ENCODE measurements at regions not wholly inside any gene's neighbourhood (a gene's known extent, or its start where the extent isn't known, plus 50 kb on each side); places are given as distances from the start of the nearest gene placed in this dataset.
"Not testable (repeated sequence)": the region's sequence is repeated elsewhere in the genome, so short reads cannot be mapped to it uniquely, and the experiment has no call there.

- DNase-seq = no peak
Observed at GRCh38 chr11:15824060-15824459, 532.3 kb downstream of the SOX6 start.

GRCh38 chr11:15825976-15826650 lies 530.2 kb downstream of the SOX6 start:
- no peak for DNase-seq

- peak; percentile 5 for DNase-seq
Observed at GRCh38 chr11:15826826-15827225, 529.5 kb downstream of the SOX6 start.

GRCh38 chr11:15828215-15828853 lies 528.0 kb downstream of the SOX6 start:
- DNase-seq = no peak

DNA sequence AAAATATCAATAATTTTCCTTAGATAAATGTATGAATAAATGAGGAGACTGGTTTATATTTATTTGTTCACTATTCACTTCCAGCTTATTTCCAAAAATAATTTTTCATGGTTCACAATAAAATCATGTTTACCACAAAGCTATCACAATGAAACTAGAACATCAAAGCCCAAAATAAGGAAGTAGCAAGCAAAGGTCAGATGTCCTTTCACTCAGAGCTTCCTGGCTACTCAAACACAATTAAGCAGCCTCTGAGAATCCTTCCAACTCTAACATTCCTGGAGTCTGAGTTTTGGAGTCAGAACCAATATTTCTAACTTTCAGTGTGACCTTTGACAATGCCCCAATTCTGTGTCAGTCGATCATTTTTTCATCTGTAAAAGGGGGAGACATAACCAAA lies 527.0 kb downstream of the SOX6 start:
- no peak for DNase-seq

DNA sequence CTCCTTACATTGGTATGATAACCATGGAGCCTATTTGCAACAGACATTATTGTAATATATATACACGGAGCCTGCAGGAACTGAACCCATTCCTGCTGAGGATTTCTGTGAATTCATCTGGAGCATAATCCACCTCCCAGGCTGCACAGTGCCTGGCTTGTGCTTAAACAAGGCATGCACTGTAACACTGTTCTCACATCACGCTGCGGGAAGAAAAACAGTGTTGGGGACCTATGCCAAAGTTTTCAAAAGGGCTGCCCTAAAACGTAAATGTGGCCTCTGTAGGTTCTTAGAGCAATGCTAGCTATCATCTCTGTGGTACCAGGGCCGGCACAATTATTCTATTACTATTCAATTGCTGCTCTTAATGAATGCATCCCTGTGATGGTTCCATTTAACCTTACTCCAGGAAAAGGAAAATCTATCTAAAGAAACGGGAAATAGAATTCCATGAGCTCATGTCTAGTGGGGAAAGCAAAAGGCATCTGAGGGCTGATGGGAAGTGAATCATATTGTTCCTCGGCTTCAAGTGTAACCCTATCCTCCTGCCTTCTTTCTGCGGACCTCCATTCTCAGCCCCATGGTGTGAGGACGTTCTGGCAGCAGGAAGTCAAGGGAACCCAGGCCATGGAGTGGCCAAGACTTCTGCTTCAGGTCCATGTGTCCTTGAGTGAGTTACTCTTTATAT lies 525.5 kb downstream of the SOX6 start:
- DNase-seq = no peak

DNA sequence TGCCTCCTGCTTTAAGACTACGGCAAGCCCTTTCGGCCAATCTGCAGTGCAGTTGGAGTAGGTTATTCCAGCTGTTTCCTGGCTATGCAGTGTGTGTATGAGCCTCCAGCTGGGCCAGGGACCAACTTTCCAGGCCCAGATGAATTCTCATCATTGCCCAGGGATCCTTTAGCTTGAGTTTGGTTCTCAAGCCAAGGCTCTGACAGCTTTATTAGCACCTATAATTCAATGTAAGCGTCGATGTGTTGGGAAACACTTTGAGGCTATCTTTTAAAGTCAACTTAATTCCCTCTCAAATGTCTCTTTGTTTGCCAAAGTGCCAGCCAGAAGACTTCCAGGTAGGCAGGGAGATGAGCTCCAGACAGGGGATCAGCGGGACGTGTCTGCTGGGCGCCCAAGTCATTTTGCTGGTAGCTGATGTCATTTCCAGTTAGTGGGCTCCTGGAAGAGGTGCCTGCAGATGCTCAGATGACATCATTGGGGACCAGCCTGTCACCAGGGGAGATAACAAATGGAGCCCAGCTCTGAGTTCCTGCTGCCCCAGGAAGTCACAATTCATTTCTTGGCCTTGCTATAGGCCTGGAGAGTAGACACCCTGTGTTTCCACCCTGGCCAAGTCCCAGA lies 520.4 kb downstream of the SOX6 start:
- no peak for DNase-seq

DNA sequence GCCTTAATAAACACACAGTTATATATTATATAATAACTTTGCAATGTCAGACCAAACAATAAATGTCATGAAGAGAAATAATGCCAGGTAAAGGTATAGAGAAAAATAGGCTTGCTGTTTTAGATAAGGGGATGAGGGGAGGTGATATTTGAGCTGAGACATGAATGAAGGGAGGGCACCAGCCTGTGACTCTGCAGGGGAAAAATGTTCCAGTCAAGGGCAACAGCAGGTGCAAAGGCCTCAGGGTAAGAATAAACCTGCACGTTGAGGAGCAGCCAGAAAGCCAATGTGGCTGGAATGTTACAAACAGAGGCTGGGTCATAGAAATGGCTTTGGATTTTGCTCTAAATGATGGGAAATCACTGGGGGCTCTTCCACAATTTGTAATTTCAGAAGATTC lies 519.6 kb downstream of the SOX6 start:
- DNase-seq = no peak

GRCh38 chr11:15837901-15838489 lies 518.4 kb downstream of the SOX6 start:
- DNase-seq = no peak

GRCh38 chr11:15839061-15839460 lies 517.3 kb downstream of the SOX6 start:
- DNase-seq = no peak

GRCh38 chr11:15840966-15841365 lies 515.4 kb downstream of the SOX6 start:
- DNase-seq = no peak

GRCh38 chr11:15841931-15842740 lies 514.2 kb downstream of the SOX6 start:
- no peak for DNase-seq

- peak; percentile 12 for DNase-seq
Observed at GRCh38 chr11:15843309-15843872, 513.0 kb downstream of the SOX6 start.

- no peak for DNase-seq
Observed at GRCh38 chr11:15845261-15845660, 511.1 kb downstream of the SOX6 start.

GRCh38 chr11:15848631-15849168 lies 507.6 kb downstream of the SOX6 start:
- DNase-seq = no peak

GRCh38 chr11:15849257-15849656 lies 507.1 kb downstream of the SOX6 start:
- DNase-seq = no peak

- DNase-seq = not testable (repeated sequence)
Observed at GRCh38 chr11:15850335-15850734, 506.0 kb downstream of the SOX6 start.

- no peak for DNase-seq
Observed at GRCh38 chr11:15851051-15851498, 505.3 kb downstream of the SOX6 start.

- DNase-seq = no peak
Observed at GRCh38 chr11:15852179-15852578, 504.2 kb downstream of the SOX6 start.

DNA sequence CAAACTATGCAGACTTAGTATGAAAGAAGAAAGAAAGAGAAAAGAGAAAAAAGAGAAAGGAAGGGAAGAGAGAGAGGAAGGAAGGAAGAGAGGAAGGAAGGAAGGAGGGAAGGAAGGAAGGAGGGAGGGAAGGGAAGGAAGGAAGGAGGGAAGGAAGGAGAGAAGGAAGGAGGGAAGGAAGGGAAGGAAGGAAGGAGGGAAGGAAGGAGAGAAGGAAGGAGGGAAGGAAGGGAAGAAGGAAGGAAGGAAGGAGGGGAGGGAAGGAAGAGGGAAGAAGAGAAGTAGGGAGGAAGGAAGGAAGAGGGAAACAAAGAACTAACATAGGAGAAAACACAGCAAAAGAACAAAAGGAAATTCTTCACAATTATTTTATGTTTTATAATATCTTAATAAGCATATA lies 502.1 kb downstream of the SOX6 start:
- DNase-seq = no peak

DNA sequence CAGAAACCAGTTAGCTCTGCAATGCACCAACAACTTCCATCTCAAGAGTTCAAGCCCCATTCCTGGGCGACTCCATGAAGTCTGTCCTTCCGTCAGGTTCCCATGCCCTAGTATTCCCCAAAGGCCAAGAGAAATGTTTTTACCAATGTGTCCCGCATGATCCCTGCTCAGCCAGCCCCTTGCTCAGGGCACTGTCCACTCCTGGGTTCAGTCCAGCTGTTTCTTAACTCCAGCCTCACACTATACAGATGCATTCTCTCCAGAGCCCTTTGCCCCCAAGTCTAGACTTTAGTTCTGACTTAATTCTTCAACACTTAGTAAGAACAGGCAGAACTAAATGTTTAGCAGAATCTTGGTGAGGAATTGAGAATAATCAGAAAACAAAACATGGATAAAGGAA lies 497.5 kb downstream of the SOX6 start:
- no peak for DNase-seq

GRCh38 chr11:15859411-15859810 lies 496.9 kb downstream of the SOX6 start:
- no peak for DNase-seq

Data from NCI-H1048 (cell line).